ENCODE measurements at regions not wholly inside any gene's neighbourhood (a gene's known extent, or its start where the extent isn't known, plus 50 kb on each side); places are given as distances from the start of the nearest gene placed in this dataset.

DNA sequence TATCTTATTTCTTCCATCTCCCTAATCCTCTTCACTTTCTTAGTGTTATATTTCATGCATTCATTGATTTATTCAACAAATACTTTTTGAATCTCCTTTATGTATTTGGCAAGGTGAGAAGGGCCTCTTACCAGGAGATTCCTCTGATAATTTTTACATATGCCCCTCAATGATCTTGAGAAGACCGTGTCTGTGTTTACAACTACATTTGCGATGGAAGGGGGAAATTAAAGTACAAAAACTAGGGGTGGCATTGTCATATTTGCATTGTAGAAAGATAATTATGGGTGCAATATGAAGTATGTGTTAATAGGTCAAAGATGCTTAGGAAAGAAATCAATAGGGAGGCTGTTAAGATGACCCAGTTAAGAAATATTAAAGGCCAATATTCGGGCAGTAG, 1108.4 kb upstream of the MIR17HG start:
- Mint-ChIP-seq H3K27ac (no peak overlapping the region), H3K27me3 (ENCODE audit: insufficient read depth, low read depth) (no peaks in the 10 kb centered on the region), H3K4me3 (no peak overlapping the region), H3K9me3 (no peaks in the 10 kb centered on the region), H3K36me3 (no peaks in the 10 kb centered on the region), H3K4me1 (peaks cover 15% of the 10 kb centered on the region)
- H3K4me1 ChIP-seq, result peaks cover 8% of the 10 kb centered on the region
- no peak overlapping the region for H2AFZ ChIP-seq (replicated peaks)
- TF ChIP-seq EZH2 (IDR thresholded peaks at IDR 0.05) (no peak), EZH2phosphoT487 (IDR thresholded peaks at IDR 0.05) (no peak)
- TF ChIP-seq, protein P1, sequence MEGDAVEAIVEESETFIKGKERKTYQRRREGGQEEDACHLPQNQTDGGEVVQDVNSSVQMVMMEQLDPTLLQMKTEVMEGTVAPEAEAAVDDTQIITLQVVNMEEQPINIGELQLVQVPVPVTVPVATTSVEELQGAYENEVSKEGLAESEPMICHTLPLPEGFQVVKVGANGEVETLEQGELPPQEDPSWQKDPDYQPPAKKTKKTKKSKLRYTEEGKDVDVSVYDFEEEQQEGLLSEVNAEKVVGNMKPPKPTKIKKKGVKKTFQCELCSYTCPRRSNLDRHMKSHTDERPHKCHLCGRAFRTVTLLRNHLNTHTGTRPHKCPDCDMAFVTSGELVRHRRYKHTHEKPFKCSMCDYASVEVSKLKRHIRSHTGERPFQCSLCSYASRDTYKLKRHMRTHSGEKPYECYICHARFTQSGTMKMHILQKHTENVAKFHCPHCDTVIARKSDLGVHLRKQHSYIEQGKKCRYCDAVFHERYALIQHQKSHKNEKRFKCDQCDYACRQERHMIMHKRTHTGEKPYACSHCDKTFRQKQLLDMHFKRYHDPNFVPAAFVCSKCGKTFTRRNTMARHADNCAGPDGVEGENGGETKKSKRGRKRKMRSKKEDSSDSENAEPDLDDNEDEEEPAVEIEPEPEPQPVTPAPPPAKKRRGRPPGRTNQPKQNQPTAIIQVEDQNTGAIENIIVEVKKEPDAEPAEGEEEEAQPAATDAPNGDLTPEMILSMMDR (IDR thresholded peaks at IDR 0.05), result no peak
- no peak overlapping the region for H3K9ac ChIP-seq
- no peak overlapping the region for H3K4me3 ChIP-seq
- H3F3A ChIP-seq (ENCODE audit: low read depth), result no peaks in the 10 kb centered on the region
- no peaks in the 10 kb centered on the region for H3K36me3 ChIP-seq
- no peaks in the 10 kb centered on the region for H3K79me2 ChIP-seq (ENCODE audit: low read depth)
- H3K27ac ChIP-seq, result no peak overlapping the region
- no peak for DNase-seq (ENCODE audit: low spot score)
- no peaks in the 10 kb centered on the region for H3K27me3 ChIP-seq
- no peaks in the 10 kb centered on the region for H3K9me3 ChIP-seq (ENCODE audit: low read depth)
- H4K20me1 ChIP-seq (ENCODE audit: low read depth), result no peaks in the 10 kb centered on the region
- H3K4me2 ChIP-seq, result no peak overlapping the region

DNA sequence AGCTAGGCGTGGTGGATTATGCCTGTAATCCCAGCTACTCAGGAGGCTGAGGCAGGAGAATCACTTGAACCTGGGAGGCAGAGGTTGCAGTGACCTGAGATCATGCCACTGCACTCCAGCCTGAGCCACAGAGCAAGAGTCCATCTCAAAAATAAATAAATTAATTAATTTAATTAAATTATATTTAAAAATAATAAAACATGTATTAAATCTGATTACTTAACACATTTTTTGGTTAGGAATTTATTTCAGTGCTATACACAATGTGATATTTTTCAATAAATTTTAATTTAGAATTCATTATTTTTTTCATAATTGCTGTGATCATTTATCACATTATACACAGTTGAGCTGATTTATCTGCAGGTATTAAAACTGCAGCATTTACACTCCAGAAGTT, 1101.5 kb upstream of the MIR17HG start:
- no peak overlapping the region for H3K4me3 Mint-ChIP-seq
- peaks cover 4% of the 10 kb centered on the region for H3K9me3 Mint-ChIP-seq
- DNase-seq (ENCODE audit: low spot score), result no peak
- H3K27ac Mint-ChIP-seq, result no peak overlapping the region
- Histone ChIP-seq H3K79me2 (ENCODE audit: low read depth) (no peaks in the 10 kb centered on the region), H3K27me3 (no peaks in the 10 kb centered on the region), H3K4me2 (no peak overlapping the region), H3F3A (ENCODE audit: low read depth) (no peaks in the 10 kb centered on the region), H3K9ac (no peak overlapping the region), H3K4me1 (no peaks in the 10 kb centered on the region), H2AFZ (replicated peaks) (no peak overlapping the region), H4K20me1 (ENCODE audit: low read depth) (no peaks in the 10 kb centered on the region), H3K9me3 (ENCODE audit: low read depth) (no peaks in the 10 kb centered on the region), H3K27ac (no peak overlapping the region), H3K36me3 (no peaks in the 10 kb centered on the region), H3K4me3 (no peak overlapping the region)
- H3K27me3 Mint-ChIP-seq (ENCODE audit: insufficient read depth, low read depth), result peaks cover 2% of the 10 kb centered on the region
- H3K4me1 Mint-ChIP-seq, result peaks cover 5% of the 10 kb centered on the region
- TF ChIP-seq EZH2 (IDR thresholded peaks at IDR 0.05), result no peak
- TF ChIP-seq, protein P1 (IDR thresholded peaks at IDR 0.05), result no peak
- no peak for TF ChIP-seq EZH2phosphoT487 (IDR thresholded peaks at IDR 0.05)
- H3K36me3 Mint-ChIP-seq, result no peaks in the 10 kb centered on the region

DNA sequence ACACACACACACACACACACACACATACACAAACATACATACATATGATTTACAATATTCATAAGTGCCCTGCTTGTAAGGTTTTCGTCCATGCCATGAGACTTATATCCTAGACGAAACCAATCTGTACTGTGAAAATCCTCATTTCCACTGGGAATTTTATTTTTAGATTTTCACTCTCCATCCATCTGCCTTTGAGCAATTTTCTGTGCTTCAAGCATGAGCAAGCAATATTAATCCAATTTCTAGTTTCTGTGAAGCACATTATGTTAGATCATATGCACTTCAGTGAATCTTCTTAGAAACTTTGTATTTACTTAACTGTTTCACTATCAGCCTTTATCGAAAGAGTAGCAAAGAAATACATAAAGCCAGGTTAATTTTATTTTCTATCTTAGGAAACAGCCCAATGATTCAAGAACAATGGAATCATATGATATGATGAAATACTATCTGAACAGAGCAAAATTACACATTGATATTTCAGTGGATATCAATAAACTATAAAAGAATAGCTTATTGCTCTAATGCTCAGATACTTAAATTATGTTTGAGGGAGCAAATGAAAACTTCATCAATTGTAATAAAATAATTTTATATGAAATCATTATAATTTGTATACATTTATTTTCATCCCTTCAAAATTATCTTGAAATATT, 1100.7 kb upstream of the MIR17HG start:
- no peak overlapping the region for H3K4me2 ChIP-seq

More for the DNA sequence above, 1100.7 kb upstream of the MIR17HG start:
- TF ChIP-seq EZH2phosphoT487 (IDR thresholded peaks at IDR 0.05) (no peak), EZH2 (IDR thresholded peaks at IDR 0.05) (no peak)
- TF ChIP-seq, protein P1 (IDR thresholded peaks at IDR 0.05), result no peak
- Histone ChIP-seq H2AFZ (replicated peaks) (no peak overlapping the region), H4K20me1 (ENCODE audit: low read depth) (no peaks in the 10 kb centered on the region), H3K4me3 (no peak overlapping the region), H3K9ac (no peak overlapping the region), H3K79me2 (ENCODE audit: low read depth) (no peaks in the 10 kb centered on the region), H3K36me3 (no peaks in the 10 kb centered on the region), H3K9me3 (ENCODE audit: low read depth) (no peaks in the 10 kb centered on the region), H3K27me3 (no peaks in the 10 kb centered on the region), H3K27ac (no peak overlapping the region), H3F3A (ENCODE audit: low read depth) (no peaks in the 10 kb centered on the region), H3K4me1 (no peaks in the 10 kb centered on the region)
- no peak for DNase-seq (ENCODE audit: low spot score)
- Mint-ChIP-seq H3K27me3 (ENCODE audit: insufficient read depth, low read depth) (peaks cover 2% of the 10 kb centered on the region), H3K4me3 (no peak overlapping the region), H3K9me3 (peaks cover 4% of the 10 kb centered on the region), H3K4me1 (peaks cover 5% of the 10 kb centered on the region), H3K36me3 (no peaks in the 10 kb centered on the region), H3K27ac (no peak overlapping the region)

Measured in neural progenitor cell (in vitro differentiated cells).